ENCODE measurements at regions not wholly inside any gene's neighbourhood (a gene's known extent, or its start where the extent isn't known, plus 50 kb on each side); places are given as distances from the start of the nearest gene placed in this dataset.
A peak's percentile ranks its signal among the peaks of the same experiment; 100 is the strongest.

- TF ChIP-seq ZNF518B (CRISPR knock-in tag; IDR thresholded peaks at IDR 0.05) (no peak), ZNF311 (CRISPR knock-in tag; IDR thresholded peaks at IDR 0.05) (no peak), BCOR (IDR thresholded peaks at IDR 0.05) (no peak), TEAD1 (CRISPR knock-in tag; IDR thresholded peaks at IDR 0.05) (no peak)
These were observed 254.6 kb upstream of the ID2 start (continued) for GRCh38 chr2:8427211-8427610.

DNA sequence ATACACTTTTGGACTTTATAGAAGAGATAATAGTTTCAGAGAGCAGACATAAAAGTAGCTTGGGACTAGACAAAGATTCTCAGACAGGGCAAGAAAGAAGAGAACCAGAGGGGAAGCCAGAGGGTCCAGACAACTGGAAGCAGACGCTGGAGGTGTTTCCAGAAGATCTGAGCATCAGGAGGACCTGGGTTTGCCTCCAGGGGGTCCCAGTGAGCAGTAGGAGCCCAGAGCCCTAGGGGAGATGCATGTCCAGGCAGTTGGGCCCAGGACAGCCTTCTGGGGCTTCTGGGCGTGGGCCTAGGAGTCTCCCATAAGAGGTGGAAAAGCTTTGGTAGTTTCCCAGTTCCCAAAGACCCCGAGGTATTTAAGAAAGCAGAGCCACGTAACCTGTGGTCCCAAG is 251.2 kb upstream of the ID2 start:
- Histone ChIP-seq H3K4me2 (ENCODE audit: insufficient read depth, low read length) (no peak overlapping the region), H3K4me3 (no peak overlapping the region), H3K9me3 (replicated peaks; ENCODE audit: control insufficient read depth, insufficient read depth, low read depth, low read length) (no peaks in the 10 kb centered on the region), H3K27ac (ENCODE audit: extremely low read depth, low read depth, low read length) (no peak overlapping the region), H3K9me1 (ENCODE audit: control insufficient read depth, insufficient read depth, low read length) (no peaks in the 10 kb centered on the region), H4K20me1 (replicated peaks; ENCODE audit: control insufficient read depth, insufficient read depth, low read length) (no peaks in the 10 kb centered on the region), H3K27me3 (ENCODE audit: control insufficient read depth in 2 of 2, insufficient read depth in 2 of 2, low read length in 2 of 2) (peaks cover 0 to 8% of the 10 kb centered on the region in 2 experiments; a peak in 3 of 5 replicates), H2AFZ (ENCODE audit: low read depth, low read length) (no peak overlapping the region), H3K79me2 (ENCODE audit: control insufficient read depth, insufficient read depth, low read length) (no peaks in the 10 kb centered on the region), H3K9ac (ENCODE audit: insufficient read depth in 1 of 2, low read depth in 2 of 2, low read length in 2 of 2) (no peak overlapping the region), H3K36me3 (ENCODE audit: control insufficient read depth, insufficient read depth, low read length) (no peaks in the 10 kb centered on the region), H3K4me1 (replicated peaks in 1 of 2; ENCODE audit: control insufficient read depth in 2 of 2, insufficient read depth in 2 of 2, low read length in 2 of 2) (no peaks in the 10 kb centered on the region)
- 0% methylated on average over 4 of the region's 4 CpGs for WGBS (ENCODE audit: insufficient coverage, low coverage, missing lambda C conversion rate)
- FAIRE-seq = no peak
- TF ChIP-seq, protein P1, sequence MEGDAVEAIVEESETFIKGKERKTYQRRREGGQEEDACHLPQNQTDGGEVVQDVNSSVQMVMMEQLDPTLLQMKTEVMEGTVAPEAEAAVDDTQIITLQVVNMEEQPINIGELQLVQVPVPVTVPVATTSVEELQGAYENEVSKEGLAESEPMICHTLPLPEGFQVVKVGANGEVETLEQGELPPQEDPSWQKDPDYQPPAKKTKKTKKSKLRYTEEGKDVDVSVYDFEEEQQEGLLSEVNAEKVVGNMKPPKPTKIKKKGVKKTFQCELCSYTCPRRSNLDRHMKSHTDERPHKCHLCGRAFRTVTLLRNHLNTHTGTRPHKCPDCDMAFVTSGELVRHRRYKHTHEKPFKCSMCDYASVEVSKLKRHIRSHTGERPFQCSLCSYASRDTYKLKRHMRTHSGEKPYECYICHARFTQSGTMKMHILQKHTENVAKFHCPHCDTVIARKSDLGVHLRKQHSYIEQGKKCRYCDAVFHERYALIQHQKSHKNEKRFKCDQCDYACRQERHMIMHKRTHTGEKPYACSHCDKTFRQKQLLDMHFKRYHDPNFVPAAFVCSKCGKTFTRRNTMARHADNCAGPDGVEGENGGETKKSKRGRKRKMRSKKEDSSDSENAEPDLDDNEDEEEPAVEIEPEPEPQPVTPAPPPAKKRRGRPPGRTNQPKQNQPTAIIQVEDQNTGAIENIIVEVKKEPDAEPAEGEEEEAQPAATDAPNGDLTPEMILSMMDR (IDR thresholded peaks at IDR 0.05 in 2 of 3, conservative IDR thresholded peaks at IDR 0.05 in 1 of 3; ENCODE audit: insufficient read depth in 2 of 3, low read depth in 1 of 3, low read length in 3 of 3) = peak in 1 of 3 experiments; percentile 25; a peak in 2 of 6 replicates
- TF ChIP-seq RAD21 (CRISPR knock-in tag; conservative IDR thresholded peaks at IDR 0.05 in 1 of 2, IDR thresholded peaks at IDR 0.05 in 1 of 2) (peak in 1 of 2 experiments; percentile 5; a peak in 1 of 4 replicates), LEF1 (IDR thresholded peaks at IDR 0.05) (no peak)
- ATAC-seq = peak; percentile 76
- CTCF ChIA-PET (ENCODE audit: low intra/inter-chr PET ratio) = no interaction called here
- in situ Hi-C loops (cut with MboI) = no loop called here
- DNase-seq (ENCODE audit: extremely low read depth in 1 of 4, low spot score in 3 of 4) = peak in 1 of 4 experiments; percentile 35
- intact Hi-C loops (cut with micrococcal nuclease) = no loop called here
- BruUV-seq (replicated peaks) = no TSS peak
- POLR2A ChIA-PET = interaction anchor here (0.5 to 1.1 kb wide), 2 partner anchors 251 to 278 kb away, joined by 3 read pairs; partner anchors contain the start of gene ID2

All from K562 (cell line).